Stimulated activated CD4-positive, alpha-beta T cell treated with anti-CD3 and anti-CD28 coated beads, Interleukin-12 subunit alpha, Interleukin-12 subunit beta, amount 100 ng/mL, for 24 hours (primary cell): ENCODE measurements at regions not wholly inside any gene's neighbourhood (a gene's known extent, or its start where the extent isn't known, plus 50 kb on each side); places are given as distances from the start of the nearest gene placed in this dataset.

Source experiments
- DNase-seq, 2 experiments: peaks; one replicate each; pipeline ENCODE4 v3.0.0-alpha.2; 2020; ENCODE audit warnings: low read depth in 2 of 2

DNA sequence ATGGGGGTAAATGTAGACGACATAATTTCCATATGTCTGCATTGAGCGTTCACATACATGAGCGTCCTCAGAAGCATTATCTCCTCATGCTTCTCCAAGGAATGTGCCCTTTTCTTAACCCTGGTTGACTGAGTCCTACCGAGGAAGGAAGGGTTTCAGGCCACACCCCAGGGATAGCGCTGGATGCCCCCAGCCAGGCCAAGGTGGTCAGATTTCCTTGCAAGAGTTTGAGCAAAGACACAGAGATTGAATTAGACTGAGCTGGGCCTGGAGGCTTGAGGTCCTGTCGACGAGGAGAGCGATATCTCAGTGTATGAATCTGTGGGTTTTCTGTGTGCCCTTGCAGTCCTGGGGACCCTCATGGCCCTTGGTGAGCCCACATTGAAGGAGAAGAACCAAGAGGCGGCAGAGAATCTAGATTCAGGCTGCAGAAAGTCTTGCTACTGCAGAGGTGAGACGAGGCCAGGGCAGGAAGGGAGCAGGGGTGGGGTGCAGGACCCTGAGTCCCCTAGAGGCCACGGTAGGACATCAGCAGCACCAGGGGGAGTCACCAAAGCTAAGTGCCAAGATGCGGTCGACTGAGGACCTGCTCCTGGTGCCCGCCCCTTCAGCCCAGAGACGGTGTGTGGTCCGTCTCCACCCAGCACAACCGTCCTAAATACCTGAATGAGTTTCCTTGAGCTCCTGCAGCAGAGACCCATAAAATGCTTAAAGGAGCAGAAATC, 94.7 kb upstream of the DIO3 start:
- no peak for DNase-seq

GRCh38 chr14:101467181-101467926, 93.9 kb upstream of the DIO3 start:
- no peak for DNase-seq

DNA sequence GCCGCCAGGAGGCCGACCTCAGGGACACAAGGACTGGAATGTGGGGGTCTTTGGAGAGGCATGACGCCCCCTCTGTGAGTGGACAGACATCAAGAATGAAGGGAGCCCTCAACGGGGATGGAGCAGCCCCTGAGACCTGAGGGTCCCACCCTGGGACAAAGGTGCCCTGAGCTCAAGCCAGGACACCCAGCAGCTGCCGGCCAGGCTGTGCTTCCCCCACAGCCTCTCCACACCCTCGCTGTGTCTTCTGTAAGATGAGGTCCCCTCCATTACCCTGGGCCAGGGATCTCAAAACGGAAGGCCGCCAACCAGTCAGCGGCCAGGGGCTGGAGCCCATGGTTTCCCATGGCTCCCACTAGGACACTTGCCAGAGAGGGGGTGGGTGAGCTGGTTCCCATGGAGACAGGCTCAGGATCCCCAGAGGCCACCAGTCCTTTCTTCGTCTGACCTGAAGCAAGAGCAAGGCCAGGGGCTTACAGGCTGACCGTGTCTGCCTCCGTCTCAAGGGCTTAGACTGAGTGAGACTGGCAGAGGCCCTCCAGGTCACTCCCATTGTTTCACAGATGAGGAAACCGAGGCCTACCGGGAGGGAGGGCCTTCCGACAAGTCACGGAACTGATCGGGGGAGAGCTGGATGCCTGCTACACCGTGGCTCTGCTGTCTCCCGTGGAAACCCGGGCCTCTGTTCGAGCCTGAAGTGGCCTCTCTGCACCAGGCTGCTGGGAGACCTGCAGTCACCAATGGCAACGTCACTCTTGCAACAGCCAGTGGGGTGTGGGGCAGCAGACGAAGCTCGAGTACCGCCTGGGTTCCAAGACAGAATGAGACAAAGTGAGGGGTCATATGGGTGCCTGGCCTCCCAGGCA, 91.7 kb upstream of the DIO3 start:
- DNase-seq = no peak

DNA sequence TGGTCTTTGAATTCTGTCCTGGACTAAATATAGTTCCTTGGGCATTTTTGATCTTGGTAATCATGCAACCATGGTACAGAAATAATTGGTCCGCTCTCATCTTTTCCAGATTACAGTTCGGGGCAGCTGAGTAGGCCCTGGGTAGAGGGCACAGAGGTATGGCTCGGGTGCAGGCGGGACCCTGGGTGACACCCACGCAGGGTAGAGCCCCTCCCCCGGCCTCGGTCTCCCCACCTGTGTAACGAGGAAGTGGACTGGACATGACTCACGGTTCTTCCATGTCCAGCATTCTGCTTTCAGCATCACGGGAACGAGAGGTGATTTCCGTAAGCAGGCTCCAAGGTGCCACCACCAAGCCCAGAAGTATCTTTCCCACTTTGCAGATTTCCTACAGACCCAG, 91.0 kb upstream of the DIO3 start:
- no peak for DNase-seq

- DNase-seq = no peak
These were observed 89.4 kb upstream of the DIO3 start for GRCh38 chr14:101471723-101472517.

- DNase-seq = no peak
These were observed 88.8 kb upstream of the DIO3 start for GRCh38 chr14:101472518-101472849.

DNA sequence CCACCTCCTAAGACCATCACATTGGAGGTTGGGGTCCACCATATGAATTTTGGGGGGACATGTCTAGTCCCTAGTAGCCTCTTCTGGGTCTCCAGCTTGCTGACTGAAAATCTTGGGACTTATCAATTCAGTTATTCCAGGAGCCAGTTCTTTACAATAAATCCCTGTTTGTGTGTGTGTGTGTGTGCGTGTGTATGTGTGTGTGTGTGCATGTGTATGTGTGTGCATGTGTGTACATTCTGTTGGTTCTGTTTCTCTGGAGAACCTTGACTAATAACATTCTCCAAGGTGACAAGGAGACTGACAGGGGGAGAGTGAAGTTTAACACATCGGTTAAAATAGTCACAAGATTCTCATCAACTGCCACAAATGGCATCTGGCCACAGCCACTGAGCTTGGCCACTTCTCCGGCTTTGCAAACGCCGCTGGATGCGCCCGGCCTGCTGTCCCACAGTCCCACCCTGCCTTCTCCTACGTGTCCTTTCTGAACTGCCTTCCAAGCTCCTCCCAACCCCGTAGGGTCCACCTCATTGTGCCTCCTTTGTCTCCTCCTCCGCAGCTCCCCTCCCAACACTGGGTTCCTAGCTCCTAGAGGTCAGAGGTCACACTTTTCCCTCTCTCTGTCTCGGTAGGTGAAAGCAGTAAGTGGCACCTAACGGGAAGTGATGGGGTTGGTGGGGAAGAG, 88.1 kb upstream of the DIO3 start:
- DNase-seq = no peak

DNA sequence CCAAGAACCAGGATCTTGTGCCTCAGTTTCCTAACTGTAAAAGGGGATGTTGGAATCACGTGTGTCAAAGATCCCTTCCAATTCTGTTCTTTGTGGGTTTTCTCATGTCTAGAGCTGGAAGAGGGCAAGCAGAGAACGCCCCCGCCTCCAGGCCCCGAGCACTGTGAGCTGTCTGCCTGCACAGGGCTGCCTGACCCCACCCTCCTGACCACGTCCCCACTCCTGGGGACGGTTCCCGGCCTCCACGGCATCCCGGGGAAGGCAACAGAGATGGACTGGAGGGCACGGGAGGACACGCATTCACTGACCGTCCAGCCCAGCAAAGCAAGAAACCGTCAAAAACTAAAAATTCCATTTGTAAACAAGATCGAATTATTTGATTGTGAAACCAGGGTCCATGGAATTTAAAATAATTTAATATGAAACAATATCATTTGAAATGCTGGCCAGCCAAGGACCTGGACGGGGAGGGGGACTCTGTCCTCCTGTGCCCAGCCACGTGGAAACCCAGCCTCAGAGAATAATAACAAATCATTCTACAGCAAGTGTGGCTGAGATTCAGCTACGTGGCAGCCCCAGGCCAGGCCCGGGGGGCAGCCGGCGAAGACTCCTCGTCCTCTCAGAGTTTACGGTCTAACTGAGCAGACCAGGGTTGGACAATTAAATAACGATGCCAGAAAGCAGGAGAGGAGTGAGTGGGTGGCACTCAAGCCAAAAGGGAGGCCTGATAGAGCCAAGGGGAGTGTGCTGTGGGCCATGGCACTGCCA, 87.3 kb upstream of the DIO3 start:
- DNase-seq = no peak

- DNase-seq = no peak
These were observed 86.5 kb upstream of the DIO3 start for GRCh38 chr14:101474563-101475455.

DNA sequence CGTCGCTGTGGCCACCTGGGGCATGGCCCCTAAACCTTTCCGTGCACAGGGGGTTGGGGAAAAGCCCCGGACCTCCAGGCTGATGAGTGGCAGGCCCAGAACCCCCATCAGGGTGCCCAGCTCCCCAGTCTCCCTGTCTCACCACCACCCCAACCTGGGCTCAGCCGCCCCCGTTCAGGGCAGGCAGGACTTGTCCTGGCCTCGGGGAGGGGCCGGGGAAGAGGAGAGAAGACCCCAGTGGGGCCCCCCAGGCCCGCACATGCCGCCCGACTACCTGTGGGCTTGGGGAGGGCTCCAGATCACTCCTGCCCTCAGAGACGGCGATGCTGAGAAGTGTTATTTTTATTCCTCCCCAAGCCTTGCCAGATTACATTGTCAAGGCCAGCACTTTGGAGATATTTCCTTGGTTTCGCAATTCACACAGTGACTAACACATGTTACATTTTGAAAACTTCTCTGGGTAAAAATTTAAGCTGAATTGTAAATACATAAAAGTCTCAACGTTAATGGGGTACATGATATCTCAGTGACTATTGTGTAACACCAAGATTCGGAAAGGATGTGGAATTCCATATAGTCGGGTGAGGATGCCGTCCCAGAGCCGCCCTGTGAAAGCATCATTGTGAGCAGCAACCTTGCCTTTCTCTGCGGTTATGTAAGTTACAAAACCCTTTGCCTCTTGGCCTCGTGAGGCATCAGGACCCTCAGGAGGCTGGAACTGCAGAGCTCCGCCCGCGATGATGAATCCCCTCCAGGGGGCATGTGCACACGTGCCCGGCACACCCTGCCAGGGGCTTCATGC, 85.6 kb upstream of the DIO3 start:
- DNase-seq = no peak

DNA sequence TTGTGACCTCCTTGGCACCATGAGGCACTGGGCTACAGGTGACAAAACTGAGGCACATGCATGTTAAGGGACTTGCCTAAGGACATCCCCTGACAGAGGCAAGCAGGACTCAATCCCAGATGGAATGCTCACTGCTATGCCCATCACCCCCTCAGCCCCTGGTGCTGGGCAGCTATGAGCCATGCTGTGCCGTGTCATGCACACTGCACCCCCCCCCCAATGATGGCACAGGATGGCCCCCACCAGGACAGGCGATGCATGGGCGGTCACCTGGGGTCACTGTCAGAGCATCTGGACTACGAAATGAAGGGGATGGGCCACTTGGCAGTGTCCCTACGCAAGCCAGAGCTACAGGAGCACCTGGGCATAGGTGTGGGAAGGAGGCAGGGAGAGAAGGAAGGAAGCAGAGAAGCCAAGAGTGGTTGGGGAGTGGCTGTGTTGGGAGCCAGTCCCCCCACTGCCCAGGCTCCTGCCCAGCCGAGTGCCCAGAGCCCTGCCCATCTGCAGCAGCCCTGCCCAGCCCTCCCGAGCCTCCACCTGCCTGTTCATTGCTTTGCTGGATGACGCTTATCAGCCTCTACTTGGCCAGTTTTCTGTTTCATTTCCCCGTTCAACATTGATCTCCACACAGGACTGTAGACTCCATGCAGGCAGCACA, 84.9 kb upstream of the DIO3 start:
- DNase-seq = no peak

GRCh38 chr14:101476916-101477553, 84.3 kb upstream of the DIO3 start:
- no peak for DNase-seq

DNA sequence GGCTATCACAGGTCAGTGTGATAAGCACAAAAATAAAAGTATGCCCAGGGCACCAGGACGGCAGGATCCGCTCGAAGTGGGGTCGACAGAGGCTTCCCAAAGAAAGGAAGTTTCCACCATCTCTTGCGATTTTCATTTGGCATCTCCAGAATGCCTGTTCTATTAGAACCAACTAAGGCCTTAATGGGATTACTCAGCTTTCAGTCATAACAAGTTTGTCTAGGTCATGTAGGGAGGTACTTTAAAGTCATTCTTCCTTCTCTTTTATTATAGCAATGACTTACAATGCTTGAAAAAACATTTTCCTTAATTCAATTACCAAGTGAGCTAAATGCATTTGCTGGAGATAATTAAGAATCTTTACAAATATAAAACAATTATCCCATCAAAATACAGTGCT, 83.6 kb upstream of the DIO3 start:
- no peak for DNase-seq

DNA sequence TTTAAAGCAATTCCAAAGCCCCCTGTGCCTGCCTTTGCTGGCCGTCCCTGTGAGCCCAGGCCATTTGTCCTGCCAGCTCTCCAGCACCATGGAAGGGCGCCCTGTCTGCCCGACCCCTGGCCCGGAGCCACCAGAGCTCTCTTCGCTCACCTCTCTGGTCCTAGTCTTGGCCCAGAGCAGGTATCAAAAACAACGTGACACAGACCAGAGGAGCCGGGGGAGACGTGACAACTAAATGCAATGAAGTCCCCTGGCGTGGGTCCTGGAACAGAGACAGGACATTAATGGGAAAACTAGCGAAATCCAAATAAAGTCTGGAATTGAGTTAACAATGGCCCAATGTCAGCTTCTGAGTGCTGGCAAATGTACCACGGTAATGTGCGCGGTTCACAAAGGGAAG, 83.2 kb upstream of the DIO3 start:
- no peak for DNase-seq

DNA sequence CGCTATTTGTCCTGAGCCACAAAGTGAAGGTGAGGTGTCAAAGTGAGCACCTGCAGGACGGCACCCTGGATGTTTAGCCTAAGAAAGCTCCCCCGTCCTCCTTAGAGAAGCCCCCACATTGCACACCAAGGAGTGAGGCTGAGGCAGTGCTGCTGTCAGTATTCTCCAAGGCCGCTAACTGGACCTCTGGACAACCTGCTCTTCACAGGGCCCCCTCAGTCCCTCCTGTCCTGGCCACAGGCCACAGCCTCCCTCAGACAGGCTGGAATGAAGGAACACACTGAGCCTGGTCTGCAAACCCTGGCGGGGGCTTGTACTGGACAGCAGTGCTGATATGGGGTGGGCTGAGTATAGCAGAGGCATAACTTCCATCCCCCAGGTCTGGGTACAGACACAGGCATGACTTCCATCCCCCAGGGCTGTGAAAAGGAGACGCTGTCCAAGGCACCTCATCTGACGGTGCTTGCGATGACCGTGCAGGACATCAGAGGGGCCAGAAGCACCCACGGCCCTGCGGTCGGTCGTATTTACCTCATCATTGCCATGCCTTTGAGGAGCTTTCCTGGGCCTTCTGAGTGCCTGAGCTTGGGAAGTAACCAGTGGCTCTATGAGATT, 82.4 kb upstream of the DIO3 start:
- DNase-seq = no peak

DNA sequence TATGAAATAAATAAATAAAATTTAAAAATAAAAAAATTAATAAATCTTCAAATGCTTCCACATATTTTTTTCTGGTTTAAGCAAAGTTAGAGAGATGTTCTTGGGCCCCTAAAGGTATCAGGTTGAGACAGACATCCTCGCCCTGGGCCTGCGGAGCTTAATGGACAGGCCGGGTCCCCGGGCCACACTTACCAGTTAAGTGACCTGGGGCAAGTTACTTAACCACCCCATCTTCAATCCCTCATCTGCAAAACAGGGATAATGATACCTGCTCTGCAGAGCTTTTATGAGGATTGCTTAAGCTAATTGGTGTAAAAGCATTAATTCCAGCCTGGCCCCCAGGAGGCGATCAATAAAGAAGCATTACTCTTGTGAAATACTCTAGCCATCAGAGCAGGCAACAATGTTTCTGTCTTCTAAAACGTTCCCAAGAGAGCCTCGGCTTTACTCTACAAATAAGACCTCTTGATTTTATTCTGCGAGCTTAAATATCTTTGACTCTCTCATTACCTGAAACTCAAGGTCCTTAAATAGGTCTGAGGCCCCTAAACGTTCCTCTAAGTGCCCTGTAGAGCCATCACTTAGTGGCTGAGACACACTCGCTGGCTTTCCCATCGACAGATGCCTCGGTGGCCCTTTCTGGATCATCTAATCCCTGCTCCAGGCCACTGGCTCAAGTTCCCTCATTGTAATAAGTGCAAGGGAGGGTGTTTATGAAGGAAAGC, 81.1 kb upstream of the DIO3 start:
- DNase-seq = no peak
